ENCODE measurements at regions not wholly inside any gene's neighbourhood (a gene's known extent, or its start where the extent isn't known, plus 50 kb on each side); places are given as distances from the start of the nearest gene placed in this dataset.

DNA sequence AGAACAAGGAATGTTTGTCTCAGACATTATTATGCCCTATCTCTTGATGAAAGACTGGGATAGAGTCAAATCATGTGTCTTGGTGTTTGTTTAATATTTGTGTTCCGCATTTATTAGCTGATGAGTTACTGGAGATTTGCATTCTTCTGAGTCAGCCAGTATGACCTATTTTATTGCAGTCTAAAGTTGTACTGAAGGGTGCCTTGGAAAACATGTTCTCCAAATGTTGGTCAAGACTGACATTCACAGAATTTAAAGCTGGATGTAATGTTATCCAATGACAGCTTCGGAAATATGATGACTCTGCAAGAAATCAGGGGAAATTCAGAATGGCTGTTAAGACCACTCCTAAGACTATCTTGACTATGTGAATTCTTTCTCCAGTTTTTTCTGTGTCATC is 134.0 kb downstream of the KCNRG start:
- TF ChIP-seq, protein P1, sequence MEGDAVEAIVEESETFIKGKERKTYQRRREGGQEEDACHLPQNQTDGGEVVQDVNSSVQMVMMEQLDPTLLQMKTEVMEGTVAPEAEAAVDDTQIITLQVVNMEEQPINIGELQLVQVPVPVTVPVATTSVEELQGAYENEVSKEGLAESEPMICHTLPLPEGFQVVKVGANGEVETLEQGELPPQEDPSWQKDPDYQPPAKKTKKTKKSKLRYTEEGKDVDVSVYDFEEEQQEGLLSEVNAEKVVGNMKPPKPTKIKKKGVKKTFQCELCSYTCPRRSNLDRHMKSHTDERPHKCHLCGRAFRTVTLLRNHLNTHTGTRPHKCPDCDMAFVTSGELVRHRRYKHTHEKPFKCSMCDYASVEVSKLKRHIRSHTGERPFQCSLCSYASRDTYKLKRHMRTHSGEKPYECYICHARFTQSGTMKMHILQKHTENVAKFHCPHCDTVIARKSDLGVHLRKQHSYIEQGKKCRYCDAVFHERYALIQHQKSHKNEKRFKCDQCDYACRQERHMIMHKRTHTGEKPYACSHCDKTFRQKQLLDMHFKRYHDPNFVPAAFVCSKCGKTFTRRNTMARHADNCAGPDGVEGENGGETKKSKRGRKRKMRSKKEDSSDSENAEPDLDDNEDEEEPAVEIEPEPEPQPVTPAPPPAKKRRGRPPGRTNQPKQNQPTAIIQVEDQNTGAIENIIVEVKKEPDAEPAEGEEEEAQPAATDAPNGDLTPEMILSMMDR (IDR thresholded peaks at IDR 0.05) = no peak
- no peak for TF ChIP-seq POLR2A (IDR thresholded peaks at IDR 0.05)

Measured in body of pancreas (tissue), 4 donors.